ENCODE measurements at regions not wholly inside any gene's neighbourhood (a gene's known extent, or its start where the extent isn't known, plus 50 kb on each side); places are given as distances from the start of the nearest gene placed in this dataset.

DNA sequence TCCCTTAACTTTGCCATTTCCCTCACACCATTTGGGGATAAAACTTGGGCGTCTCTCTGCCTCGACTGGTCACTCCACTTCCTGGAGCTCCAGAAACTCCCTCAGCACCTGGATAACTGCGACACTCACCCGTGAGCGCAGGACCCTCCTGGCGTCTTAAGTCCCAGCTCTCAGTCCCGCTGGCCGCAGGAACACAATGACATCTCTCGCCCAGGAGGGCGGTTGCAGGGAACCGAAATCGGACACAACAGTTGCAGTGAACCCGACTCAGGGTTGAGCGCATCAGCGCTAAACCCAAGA is 370.9 kb upstream of the SMIM31 start:
- TF ChIP-seq, protein P1, sequence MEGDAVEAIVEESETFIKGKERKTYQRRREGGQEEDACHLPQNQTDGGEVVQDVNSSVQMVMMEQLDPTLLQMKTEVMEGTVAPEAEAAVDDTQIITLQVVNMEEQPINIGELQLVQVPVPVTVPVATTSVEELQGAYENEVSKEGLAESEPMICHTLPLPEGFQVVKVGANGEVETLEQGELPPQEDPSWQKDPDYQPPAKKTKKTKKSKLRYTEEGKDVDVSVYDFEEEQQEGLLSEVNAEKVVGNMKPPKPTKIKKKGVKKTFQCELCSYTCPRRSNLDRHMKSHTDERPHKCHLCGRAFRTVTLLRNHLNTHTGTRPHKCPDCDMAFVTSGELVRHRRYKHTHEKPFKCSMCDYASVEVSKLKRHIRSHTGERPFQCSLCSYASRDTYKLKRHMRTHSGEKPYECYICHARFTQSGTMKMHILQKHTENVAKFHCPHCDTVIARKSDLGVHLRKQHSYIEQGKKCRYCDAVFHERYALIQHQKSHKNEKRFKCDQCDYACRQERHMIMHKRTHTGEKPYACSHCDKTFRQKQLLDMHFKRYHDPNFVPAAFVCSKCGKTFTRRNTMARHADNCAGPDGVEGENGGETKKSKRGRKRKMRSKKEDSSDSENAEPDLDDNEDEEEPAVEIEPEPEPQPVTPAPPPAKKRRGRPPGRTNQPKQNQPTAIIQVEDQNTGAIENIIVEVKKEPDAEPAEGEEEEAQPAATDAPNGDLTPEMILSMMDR (IDR thresholded peaks at IDR 0.05), result no peak
- TF ChIP-seq POLR2A (IDR thresholded peaks at IDR 0.05) (no peak), POLR2AphosphoS5 (IDR thresholded peaks at IDR 0.05) (no peak)

Measured in breast epithelium (tissue), 3 donors.